ENCODE measurements at regions not wholly inside any gene's neighbourhood (a gene's known extent, or its start where the extent isn't known, plus 50 kb on each side); places are given as distances from the start of the nearest gene placed in this dataset.

DNA sequence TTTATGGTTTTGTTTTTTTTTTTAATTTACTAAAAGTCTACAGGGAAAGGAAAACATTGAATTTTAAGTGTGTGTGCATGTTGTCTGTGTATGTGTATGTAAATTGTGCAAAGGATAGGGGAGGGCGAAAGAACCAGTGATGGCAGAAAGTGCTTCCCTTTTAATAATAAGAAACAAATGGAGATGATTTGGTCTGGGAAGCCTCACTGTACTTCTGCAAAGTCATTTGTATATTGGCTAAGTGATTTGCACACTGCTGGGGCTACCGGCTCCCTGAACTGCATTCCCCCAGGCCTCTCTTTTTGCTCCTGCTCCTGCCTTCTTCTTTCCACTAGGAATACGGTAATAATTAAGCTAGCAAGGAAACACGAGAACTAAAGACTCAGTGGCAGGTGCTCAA, 101.2 kb downstream of the CD47 start:
- Histone ChIP-seq H3K4me3 (ENCODE audit: low read depth, low read length, poor library complexity, severe bottlenecking) (no peak overlapping the region), H3K27ac (ENCODE audit: low read depth, low read length, poor library complexity, severe bottlenecking) (no peak overlapping the region), H3K9me2 (ENCODE audit: insufficient read depth, low read length) (no peaks in the 10 kb centered on the region), H3K9me3 (ENCODE audit: low read length) (no peaks in the 10 kb centered on the region), H2AFZ (ENCODE audit: low read length) (no peak overlapping the region), H3K36me3 (ENCODE audit: insufficient read depth, low read length) (no peaks in the 10 kb centered on the region), H4K20me1 (ENCODE audit: insufficient read depth, low read length) (no peaks in the 10 kb centered on the region), H3K4me2 (ENCODE audit: low read length) (no peak overlapping the region), H3K79me2 (ENCODE audit: insufficient read depth, low read depth, low read length) (no peaks in the 10 kb centered on the region), H3K4me1 (ENCODE audit: insufficient read depth, low read length, poor library complexity, severe bottlenecking) (no peaks in the 10 kb centered on the region)
- DNase-seq (ENCODE audit: low spot score), result no peak
- ChIA-PET CTCF (ENCODE audit: unreplicated experiment) (no interaction called here), POLR2A (interaction anchor here (1.2 kb wide), 1 partner anchor 111 kb away, joined by 3 read pairs; no protein-coding TSS in a partner anchor)
- BruUV-seq (replicated peaks), result no TSS peak
- no peak for TF ChIP-seq EZH2phosphoT487 (IDR thresholded peaks at IDR 0.05; ENCODE audit: borderline replicate concordance, low read depth, low read length)
- intact Hi-C loops (cut with micrococcal nuclease; ENCODE audit: unreplicated experiment), result no loop called here

- Histone ChIP-seq H4K20me1 (ENCODE audit: insufficient read depth, low read length) (no peaks in the 10 kb centered on the region), H3K4me3 (ENCODE audit: low read depth, low read length, poor library complexity, severe bottlenecking) (no peak overlapping the region), H3K9me2 (ENCODE audit: insufficient read depth, low read length) (no peaks in the 10 kb centered on the region), H2AFZ (ENCODE audit: low read length) (no peak overlapping the region), H3K27ac (ENCODE audit: low read depth, low read length, poor library complexity, severe bottlenecking) (no peak overlapping the region), H3K36me3 (ENCODE audit: insufficient read depth, low read length) (no peaks in the 10 kb centered on the region), H3K4me2 (ENCODE audit: low read length) (no peak overlapping the region), H3K79me2 (ENCODE audit: insufficient read depth, low read depth, low read length) (no peaks in the 10 kb centered on the region), H3K9me3 (ENCODE audit: low read length) (no peaks in the 10 kb centered on the region), H3K4me1 (ENCODE audit: insufficient read depth, low read length, poor library complexity, severe bottlenecking) (no peaks in the 10 kb centered on the region)
- BruUV-seq (replicated peaks), result no TSS peak
- ChIA-PET CTCF (ENCODE audit: unreplicated experiment) (no interaction called here), POLR2A (interaction anchor here (0.7 to 1.2 kb wide), 2 partner anchors 112 to 390 kb away, joined by 3 read pairs; no protein-coding TSS in a partner anchor)
- TF ChIP-seq, protein P1, sequence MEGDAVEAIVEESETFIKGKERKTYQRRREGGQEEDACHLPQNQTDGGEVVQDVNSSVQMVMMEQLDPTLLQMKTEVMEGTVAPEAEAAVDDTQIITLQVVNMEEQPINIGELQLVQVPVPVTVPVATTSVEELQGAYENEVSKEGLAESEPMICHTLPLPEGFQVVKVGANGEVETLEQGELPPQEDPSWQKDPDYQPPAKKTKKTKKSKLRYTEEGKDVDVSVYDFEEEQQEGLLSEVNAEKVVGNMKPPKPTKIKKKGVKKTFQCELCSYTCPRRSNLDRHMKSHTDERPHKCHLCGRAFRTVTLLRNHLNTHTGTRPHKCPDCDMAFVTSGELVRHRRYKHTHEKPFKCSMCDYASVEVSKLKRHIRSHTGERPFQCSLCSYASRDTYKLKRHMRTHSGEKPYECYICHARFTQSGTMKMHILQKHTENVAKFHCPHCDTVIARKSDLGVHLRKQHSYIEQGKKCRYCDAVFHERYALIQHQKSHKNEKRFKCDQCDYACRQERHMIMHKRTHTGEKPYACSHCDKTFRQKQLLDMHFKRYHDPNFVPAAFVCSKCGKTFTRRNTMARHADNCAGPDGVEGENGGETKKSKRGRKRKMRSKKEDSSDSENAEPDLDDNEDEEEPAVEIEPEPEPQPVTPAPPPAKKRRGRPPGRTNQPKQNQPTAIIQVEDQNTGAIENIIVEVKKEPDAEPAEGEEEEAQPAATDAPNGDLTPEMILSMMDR (conservative IDR thresholded peaks at IDR 0.05; ENCODE audit: low read length), result no peak
- TF ChIP-seq EZH2phosphoT487 (IDR thresholded peaks at IDR 0.05; ENCODE audit: borderline replicate concordance, low read depth, low read length), result no peak
- intact Hi-C loops (cut with micrococcal nuclease; ENCODE audit: unreplicated experiment), result no loop called here
- DNase-seq (ENCODE audit: low spot score), result no peak
These were observed 102.2 kb downstream of the CD47 start for GRCh38 chr3:107988460-107989175.

DNA sequence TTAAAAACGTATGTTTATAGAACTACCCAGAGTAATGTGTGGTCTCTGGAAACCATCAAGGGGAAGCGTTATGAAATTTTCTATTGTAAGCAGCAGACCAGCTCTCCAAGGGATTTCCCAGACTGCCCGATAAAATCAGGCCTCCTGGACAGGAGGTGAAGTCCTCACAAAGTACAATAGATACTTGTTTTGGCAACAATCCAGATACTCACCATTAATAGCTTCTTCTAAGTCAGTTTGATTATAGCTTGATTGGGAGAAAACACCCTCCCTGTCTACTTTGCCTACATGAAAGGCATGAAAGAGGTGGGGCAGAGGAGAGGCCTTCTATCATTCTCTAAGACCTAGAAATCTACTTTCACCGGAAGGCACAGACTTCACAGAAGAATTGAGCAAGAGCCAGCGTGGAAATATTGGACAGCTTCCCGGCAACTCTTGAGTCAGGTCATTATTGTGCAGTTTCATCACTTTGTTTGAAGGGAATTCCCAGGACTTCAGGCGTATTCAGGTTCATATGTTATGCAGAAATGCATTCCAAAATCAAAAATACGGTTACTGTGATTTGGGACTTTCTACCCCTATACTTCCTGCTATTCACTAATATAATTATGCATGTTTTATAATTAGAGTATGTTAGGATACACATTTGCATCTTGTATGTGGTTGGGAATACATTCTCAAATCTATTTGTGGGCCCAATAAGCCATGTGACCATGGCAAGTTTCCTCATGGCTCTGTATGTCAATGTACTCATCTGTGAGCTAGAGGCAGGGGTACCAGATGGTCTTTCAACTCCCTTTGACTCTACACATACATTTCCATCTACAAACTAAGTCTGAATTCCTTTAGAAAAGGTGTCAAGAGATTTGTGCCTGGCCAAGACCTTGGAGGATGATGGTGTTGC, 103.5 kb downstream of the CD47 start:
- BruUV-seq (replicated peaks), result no TSS peak
- no peak overlapping the region for H3K4me3 ChIP-seq (ENCODE audit: low read depth, low read length, poor library complexity, severe bottlenecking)
- TF ChIP-seq EZH2phosphoT487 (IDR thresholded peaks at IDR 0.05; ENCODE audit: borderline replicate concordance, low read depth, low read length), result no peak
- TF ChIP-seq, protein P1 (conservative IDR thresholded peaks at IDR 0.05; ENCODE audit: low read length), result no peak
- no peaks in the 10 kb centered on the region for H3K4me1 ChIP-seq (ENCODE audit: insufficient read depth, low read length, poor library complexity, severe bottlenecking)
- no peak overlapping the region for H2AFZ ChIP-seq (ENCODE audit: low read length)
- H3K27ac ChIP-seq (ENCODE audit: low read depth, low read length, poor library complexity, severe bottlenecking), result no peak overlapping the region
- no peak for DNase-seq (ENCODE audit: low spot score)
- intact Hi-C loops (cut with micrococcal nuclease; ENCODE audit: unreplicated experiment), result no loop called here
- no peaks in the 10 kb centered on the region for H3K9me2 ChIP-seq (ENCODE audit: insufficient read depth, low read length)
- H3K79me2 ChIP-seq (ENCODE audit: insufficient read depth, low read depth, low read length), result no peaks in the 10 kb centered on the region
- ChIA-PET POLR2A (interaction anchor here (0.6 kb wide), 1 partner anchor 11 kb away, joined by 3 read pairs; no protein-coding TSS in a partner anchor), CTCF (ENCODE audit: unreplicated experiment) (no interaction called here)
- H3K9me3 ChIP-seq (ENCODE audit: low read length), result no peaks in the 10 kb centered on the region
- no peaks in the 10 kb centered on the region for H4K20me1 ChIP-seq (ENCODE audit: insufficient read depth, low read length)
- no peaks in the 10 kb centered on the region for H3K36me3 ChIP-seq (ENCODE audit: insufficient read depth, low read length)
- H3K4me2 ChIP-seq (ENCODE audit: low read length), result no peak overlapping the region

Data from OCI-LY7 (cell line).